ENCODE measurements at regions not wholly inside any gene's neighbourhood (a gene's known extent, or its start where the extent isn't known, plus 50 kb on each side); places are given as distances from the start of the nearest gene placed in this dataset.

- TF ChIP-seq POLR2A (IDR thresholded peaks at IDR 0.05; ENCODE audit: low read depth, low read length) (no peak), EZH2 (IDR thresholded peaks at IDR 0.05; ENCODE audit: borderline replicate concordance, low read depth, low read length, severe bottlenecking) (no peak), CTCF (IDR thresholded peaks at IDR 0.05; ENCODE audit: extremely low read depth in 1 of 2, insufficient read depth in 1 of 2, low read depth in 1 of 2, low read length in 2 of 2) (no peak), POLR2AphosphoS5 (IDR thresholded peaks at IDR 0.05; ENCODE audit: insufficient read depth, low read depth, low read length) (no peak), MYC (IDR thresholded peaks at IDR 0.05; ENCODE audit: low read depth, low read length) (no peak), JUN (IDR thresholded peaks at IDR 0.05; ENCODE audit: borderline replicate concordance, insufficient read depth, insufficient read length, low read depth) (no peak)
- TF ChIP-seq, protein P1, sequence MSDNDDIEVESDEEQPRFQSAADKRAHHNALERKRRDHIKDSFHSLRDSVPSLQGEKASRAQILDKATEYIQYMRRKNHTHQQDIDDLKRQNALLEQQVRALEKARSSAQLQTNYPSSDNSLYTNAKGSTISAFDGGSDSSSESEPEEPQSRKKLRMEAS (IDR thresholded peaks at IDR 0.05; ENCODE audit: insufficient read depth, insufficient read length), result no peak
These were observed 1278.0 kb downstream of the EFNA5 start for GRCh38 chr5:106392766-106393165.

Measured in endothelial cell of umbilical vein (primary cell).